ENCODE measurements at regions not wholly inside any gene's neighbourhood (a gene's known extent, or its start where the extent isn't known, plus 50 kb on each side); places are given as distances from the start of the nearest gene placed in this dataset.

DNA sequence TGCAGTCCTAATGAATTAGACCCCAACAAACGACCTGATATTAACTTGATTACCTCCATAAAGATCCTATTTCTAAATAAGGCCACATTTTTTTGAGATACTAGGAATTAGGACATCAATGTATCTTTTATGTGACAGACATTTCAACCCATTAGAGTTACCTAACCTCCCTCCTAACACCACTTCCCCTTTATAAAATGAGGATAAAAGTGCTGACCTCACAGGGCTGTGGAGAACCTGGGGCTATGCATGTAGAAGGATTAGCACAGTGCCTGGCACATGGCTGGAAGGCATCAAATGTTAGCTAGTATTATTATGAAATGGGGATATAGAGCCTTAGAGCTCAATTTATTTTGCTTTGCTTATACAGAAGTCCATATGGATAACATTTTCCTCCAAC is 53.5 kb upstream of the LRRN1 start:
- TF ChIP-seq, protein P1, sequence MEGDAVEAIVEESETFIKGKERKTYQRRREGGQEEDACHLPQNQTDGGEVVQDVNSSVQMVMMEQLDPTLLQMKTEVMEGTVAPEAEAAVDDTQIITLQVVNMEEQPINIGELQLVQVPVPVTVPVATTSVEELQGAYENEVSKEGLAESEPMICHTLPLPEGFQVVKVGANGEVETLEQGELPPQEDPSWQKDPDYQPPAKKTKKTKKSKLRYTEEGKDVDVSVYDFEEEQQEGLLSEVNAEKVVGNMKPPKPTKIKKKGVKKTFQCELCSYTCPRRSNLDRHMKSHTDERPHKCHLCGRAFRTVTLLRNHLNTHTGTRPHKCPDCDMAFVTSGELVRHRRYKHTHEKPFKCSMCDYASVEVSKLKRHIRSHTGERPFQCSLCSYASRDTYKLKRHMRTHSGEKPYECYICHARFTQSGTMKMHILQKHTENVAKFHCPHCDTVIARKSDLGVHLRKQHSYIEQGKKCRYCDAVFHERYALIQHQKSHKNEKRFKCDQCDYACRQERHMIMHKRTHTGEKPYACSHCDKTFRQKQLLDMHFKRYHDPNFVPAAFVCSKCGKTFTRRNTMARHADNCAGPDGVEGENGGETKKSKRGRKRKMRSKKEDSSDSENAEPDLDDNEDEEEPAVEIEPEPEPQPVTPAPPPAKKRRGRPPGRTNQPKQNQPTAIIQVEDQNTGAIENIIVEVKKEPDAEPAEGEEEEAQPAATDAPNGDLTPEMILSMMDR (IDR thresholded peaks at IDR 0.05; ENCODE audit: borderline replicate concordance, extremely low read depth, low read length, poor library complexity, severe bottlenecking): no peak
- no peak for TF ChIP-seq EZH2 (IDR thresholded peaks at IDR 0.05; ENCODE audit: borderline replicate concordance, low read depth, low read length, severe bottlenecking)
